Activated CD8-positive, alpha-beta memory T cell treated with anti-CD3 and anti-CD28 coated beads, Interleukin-2, amount 10 ng/mL, durations not matched to agents 7 days and 5 days (primary cell): ENCODE measurements at regions not wholly inside any gene's neighbourhood (a gene's known extent, or its start where the extent isn't known, plus 50 kb on each side); places are given as distances from the start of the nearest gene placed in this dataset.

ENCODE experiments used
- ATAC-seq: fragments of 150-1000 bp; cut with Tn5 transposase; one replicate; pipeline ENCODE4 v1.10.0; 2021; ENCODE audit warnings: moderate library complexity
- CTCF ChIA-PET: fragments of 350-600 bp; sonication (Branson Sonifier 250); formaldehyde crosslinking; loops from one replicate; lab custom pipeline; 2021; ENCODE audit warnings: antibody characterized with exemption; lab: Charles Lee
- DNase-seq: peaks from one replicate; pipeline ENCODE4 v3.0.0-alpha.2; 2020
- H3K27ac Mint-ChIP-seq: one replicate; pipeline ENCODE4 v1.8.0; 2021; ENCODE audit warnings: mild to moderate bottlenecking, mixed read lengths
- H3K27me3 Mint-ChIP-seq: one replicate; pipeline ENCODE4 v1.8.0; 2021; ENCODE audit warnings: mixed read lengths
- H3K36me3 Mint-ChIP-seq: one replicate; pipeline ENCODE4 v1.8.0; 2021; ENCODE audit warnings: mild to moderate bottlenecking, mixed read lengths
- H3K4me1 Mint-ChIP-seq: one replicate; pipeline ENCODE4 v1.8.0; 2021; ENCODE audit warnings: mixed read lengths
- H3K4me3 Mint-ChIP-seq: one replicate; pipeline ENCODE4 v1.8.0; 2021; ENCODE audit warnings: mild to moderate bottlenecking, moderate library complexity, mixed read lengths
- H3K9me3 Mint-ChIP-seq: one replicate; pipeline ENCODE4 v1.8.0; 2022; ENCODE audit warnings: low read depth, mixed read lengths

GRCh38 chr2:19207452-19207851 is 151.0 kb downstream of the OSR1 start:
- Mint-ChIP-seq H3K27ac (no peak overlapping the region), H3K4me3 (no peak overlapping the region), H3K36me3 (no peaks in the 10 kb centered on the region), H3K9me3 (no peaks in the 10 kb centered on the region), H3K4me1 (no peaks in the 10 kb centered on the region), H3K27me3 (no peaks in the 10 kb centered on the region)
- CTCF ChIA-PET: no interaction called here
- no peak for ATAC-seq
- no peak for DNase-seq

GRCh38 chr2:19205983-19206533 is 152.4 kb downstream of the OSR1 start:
- Mint-ChIP-seq H3K36me3 (no peaks in the 10 kb centered on the region), H3K9me3 (no peaks in the 10 kb centered on the region), H3K4me3 (no peak overlapping the region), H3K4me1 (no peaks in the 10 kb centered on the region), H3K27me3 (no peaks in the 10 kb centered on the region), H3K27ac (no peak overlapping the region)
- ATAC-seq (no peak), DNase-seq (no peak)
- CTCF ChIA-PET: no interaction called here

- H3K27ac Mint-ChIP-seq: no peak overlapping the region
- H3K9me3 Mint-ChIP-seq: no peaks in the 10 kb centered on the region
- H3K4me1 Mint-ChIP-seq: no peaks in the 10 kb centered on the region
- DNase-seq: no peak
- H3K27me3 Mint-ChIP-seq: no peaks in the 10 kb centered on the region
- H3K36me3 Mint-ChIP-seq: no peaks in the 10 kb centered on the region
- H3K4me3 Mint-ChIP-seq: no peak overlapping the region
- no peak for ATAC-seq
- CTCF ChIA-PET: no interaction called here
Measured at GRCh38 chr2:19203866-19204265, 154.6 kb downstream of the OSR1 start.

GRCh38 chr2:19201911-19202462 is 156.4 kb downstream of the OSR1 start:
- CTCF ChIA-PET: no interaction called here
- DNase-seq (no peak), ATAC-seq (no peak)
- no peak overlapping the region for H3K27ac Mint-ChIP-seq
- H3K4me3 Mint-ChIP-seq: no peak overlapping the region
- H3K36me3 Mint-ChIP-seq: no peaks in the 10 kb centered on the region
- H3K9me3 Mint-ChIP-seq: no peaks in the 10 kb centered on the region
- no peaks in the 10 kb centered on the region for H3K27me3 Mint-ChIP-seq
- no peaks in the 10 kb centered on the region for H3K4me1 Mint-ChIP-seq

GRCh38 chr2:19198381-19198780 is 160.0 kb downstream of the OSR1 start:
- no peak for DNase-seq
- Mint-ChIP-seq H3K36me3 (no peaks in the 10 kb centered on the region), H3K4me1 (no peaks in the 10 kb centered on the region), H3K27ac (no peak overlapping the region), H3K27me3 (no peaks in the 10 kb centered on the region), H3K9me3 (peaks cover 2% of the 10 kb centered on the region), H3K4me3 (no peak overlapping the region)
- no peak for ATAC-seq
- CTCF ChIA-PET: interaction anchor here (0.8 kb wide), 1 partner anchor 15 kb away, joined by 3 read pairs; no protein-coding TSS in a partner anchor

GRCh38 chr2:19195661-19196060 is 162.8 kb downstream of the OSR1 start:
- H3K4me1 Mint-ChIP-seq: no peaks in the 10 kb centered on the region
- CTCF ChIA-PET: no interaction called here

GRCh38 chr2:19189391-19189790 is 169.0 kb downstream of the OSR1 start:
- ATAC-seq (no peak), DNase-seq (no peak)
- CTCF ChIA-PET: no interaction called here
- Mint-ChIP-seq H3K27ac (no peak overlapping the region), H3K4me1 (no peaks in the 10 kb centered on the region), H3K27me3 (no peaks in the 10 kb centered on the region), H3K36me3 (no peaks in the 10 kb centered on the region), H3K9me3 (no peaks in the 10 kb centered on the region), H3K4me3 (no peak overlapping the region)

More at GRCh38 chr2:19195661-19196060, 162.8 kb downstream of the OSR1 start:
- DNase-seq (no peak), ATAC-seq (no peak)
- H3K27me3 Mint-ChIP-seq: no peaks in the 10 kb centered on the region
- no peak overlapping the region for H3K27ac Mint-ChIP-seq
- no peaks in the 10 kb centered on the region for H3K36me3 Mint-ChIP-seq
- H3K9me3 Mint-ChIP-seq: peaks cover 2% of the 10 kb centered on the region
- H3K4me3 Mint-ChIP-seq: no peak overlapping the region

- Mint-ChIP-seq H3K4me1 (no peaks in the 10 kb centered on the region), H3K4me3 (no peak overlapping the region), H3K27ac (no peak overlapping the region), H3K36me3 (no peaks in the 10 kb centered on the region), H3K9me3 (no peaks in the 10 kb centered on the region), H3K27me3 (no peaks in the 10 kb centered on the region)
- CTCF ChIA-PET: no interaction called here
- DNase-seq (no peak), ATAC-seq (no peak)
Measured at GRCh38 chr2:19187323-19188020, 171.0 kb downstream of the OSR1 start.

- no peak overlapping the region for H3K4me3 Mint-ChIP-seq
- peaks cover 4% of the 10 kb centered on the region for H3K9me3 Mint-ChIP-seq
- CTCF ChIA-PET: no interaction called here
- H3K4me1 Mint-ChIP-seq: no peaks in the 10 kb centered on the region
- no peaks in the 10 kb centered on the region for H3K36me3 Mint-ChIP-seq
- H3K27me3 Mint-ChIP-seq: no peaks in the 10 kb centered on the region
- ATAC-seq (no peak), DNase-seq (no peak)
- H3K27ac Mint-ChIP-seq: no peak overlapping the region
Measured at GRCh38 chr2:19185086-19185485, 173.3 kb downstream of the OSR1 start.

GRCh38 chr2:19178175-19178574 is 180.2 kb downstream of the OSR1 start:
- Mint-ChIP-seq H3K9me3 (peaks cover 4% of the 10 kb centered on the region), H3K27me3 (no peaks in the 10 kb centered on the region), H3K36me3 (no peaks in the 10 kb centered on the region), H3K27ac (no peak overlapping the region), H3K4me1 (no peaks in the 10 kb centered on the region), H3K4me3 (no peak overlapping the region)
- CTCF ChIA-PET: no interaction called here
- no peak for DNase-seq
- no peak for ATAC-seq

- no peak for DNase-seq
- Mint-ChIP-seq H3K27me3 (no peaks in the 10 kb centered on the region), H3K36me3 (no peaks in the 10 kb centered on the region), H3K4me1 (no peaks in the 10 kb centered on the region), H3K9me3 (peaks cover 2% of the 10 kb centered on the region), H3K4me3 (no peak overlapping the region), H3K27ac (no peak overlapping the region)
- CTCF ChIA-PET: no interaction called here
- ATAC-seq: no peak
Measured at GRCh38 chr2:19176977-19177376, 181.4 kb downstream of the OSR1 start.

- Mint-ChIP-seq H3K4me1 (no peaks in the 10 kb centered on the region), H3K27me3 (no peaks in the 10 kb centered on the region), H3K27ac (no peak overlapping the region), H3K4me3 (no peak overlapping the region), H3K9me3 (no peaks in the 10 kb centered on the region), H3K36me3 (no peaks in the 10 kb centered on the region)
- no peak for DNase-seq
- CTCF ChIA-PET: no interaction called here
- ATAC-seq: no peak
Measured at GRCh38 chr2:19176172-19176852, 182.1 kb downstream of the OSR1 start.

- Mint-ChIP-seq H3K4me3 (no peak overlapping the region), H3K4me1 (no peaks in the 10 kb centered on the region), H3K36me3 (no peaks in the 10 kb centered on the region), H3K27ac (no peak overlapping the region), H3K9me3 (no peaks in the 10 kb centered on the region), H3K27me3 (no peaks in the 10 kb centered on the region)
- DNase-seq: no peak
- CTCF ChIA-PET: no interaction called here
- no peak for ATAC-seq
Measured at GRCh38 chr2:19174176-19174575, 184.2 kb downstream of the OSR1 start.

- Mint-ChIP-seq H3K27me3 (no peaks in the 10 kb centered on the region), H3K4me3 (no peak overlapping the region), H3K27ac (no peak overlapping the region), H3K36me3 (no peaks in the 10 kb centered on the region), H3K9me3 (no peaks in the 10 kb centered on the region), H3K4me1 (no peaks in the 10 kb centered on the region)
- ATAC-seq (no peak), DNase-seq (no peak)
- CTCF ChIA-PET: no interaction called here
Measured at GRCh38 chr2:19171409-19171808, 187.0 kb downstream of the OSR1 start.
